ENCODE measurements at regions not wholly inside any gene's neighbourhood (a gene's known extent, or its start where the extent isn't known, plus 50 kb on each side); places are given as distances from the start of the nearest gene placed in this dataset.
"Not testable (repeated sequence)": the region's sequence is repeated elsewhere in the genome, so short reads cannot be mapped to it uniquely, and the experiment has no call there.

GRCh38 chr5:56656846-56657726, 158.3 kb upstream of the MAP3K1 start:
- DNase-seq = no peak

DNA sequence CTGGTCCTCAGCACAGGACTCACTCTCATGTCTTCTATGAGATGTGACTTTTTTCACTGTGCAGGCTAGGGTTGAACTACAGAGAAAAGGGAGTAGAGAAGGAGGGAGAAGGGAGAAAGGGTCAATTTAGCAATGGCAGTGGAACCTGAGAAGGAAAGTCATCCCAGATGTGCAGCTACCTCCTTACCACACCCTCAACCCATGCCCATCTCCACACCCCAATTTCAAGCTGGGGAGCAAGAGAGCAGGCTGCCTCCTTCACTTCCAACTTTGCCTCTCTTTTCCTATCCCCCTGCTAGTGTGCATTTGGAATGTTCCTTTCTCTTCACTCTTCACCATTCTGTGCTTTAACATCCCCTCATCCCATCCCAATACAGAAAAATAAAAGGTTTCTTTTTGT, 163.5 kb upstream of the MAP3K1 start:
- no peak for DNase-seq

- no peak for DNase-seq
These were observed 165.0 kb upstream of the MAP3K1 start for GRCh38 chr5:56650386-56650785.

DNA sequence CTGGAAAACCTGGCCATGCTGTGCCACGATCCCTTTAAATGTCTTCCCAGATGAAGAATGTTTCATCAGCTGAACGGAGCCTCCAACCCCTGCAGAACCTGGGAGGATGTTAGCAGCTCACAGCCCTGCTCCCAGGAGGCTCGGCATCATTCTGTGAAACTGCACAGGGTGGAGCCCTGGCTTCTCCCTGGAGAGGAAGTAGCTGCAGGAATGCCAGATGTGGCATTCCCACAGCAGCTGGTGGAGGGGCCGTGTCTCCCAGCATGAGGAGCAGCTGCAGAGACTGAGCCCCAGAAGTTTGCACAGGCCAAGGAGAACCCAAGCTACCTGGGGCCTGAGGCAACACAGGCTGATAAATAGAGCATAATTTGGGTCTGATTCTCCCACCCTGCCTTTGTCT, 165.8 kb upstream of the MAP3K1 start:
- no peak for DNase-seq

GRCh38 chr5:56648460-56649034, 166.8 kb upstream of the MAP3K1 start:
- DNase-seq = no peak

DNA sequence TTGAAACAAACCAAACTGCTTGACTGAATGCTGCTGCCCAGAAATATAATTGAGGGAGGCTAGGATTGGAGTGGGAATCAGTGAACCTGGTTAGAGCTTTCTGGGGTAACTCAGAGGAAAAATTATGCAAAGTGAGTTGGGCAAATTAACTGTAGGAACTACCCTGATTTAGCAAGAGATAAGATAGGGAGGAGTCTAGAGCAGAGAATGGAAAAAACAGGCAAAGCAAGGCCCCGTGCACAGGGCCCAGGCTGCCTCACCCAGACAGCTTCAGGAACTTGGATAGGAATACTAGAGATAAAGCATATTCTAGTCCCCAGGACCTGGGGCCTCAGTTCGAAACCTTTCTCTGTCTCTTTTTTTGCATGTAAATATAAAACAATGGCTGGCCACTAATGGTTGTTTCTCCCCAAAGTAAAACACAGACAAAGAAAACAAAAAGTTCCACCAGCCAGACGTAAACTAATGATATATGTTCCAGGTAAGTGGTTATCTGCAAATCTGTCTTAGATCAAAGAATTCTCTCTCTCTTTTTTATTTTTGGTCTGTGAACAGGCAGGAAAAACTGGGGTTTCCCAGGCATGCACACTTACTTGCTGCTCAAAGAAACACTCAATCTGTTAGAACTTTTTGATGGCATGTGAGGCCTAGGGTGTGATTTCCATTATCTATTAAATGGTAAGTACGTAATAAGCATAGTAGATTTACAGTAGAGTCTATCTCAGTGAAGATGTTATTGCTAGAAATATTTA, 168.1 kb upstream of the MAP3K1 start:
- no peak for DNase-seq

DNA sequence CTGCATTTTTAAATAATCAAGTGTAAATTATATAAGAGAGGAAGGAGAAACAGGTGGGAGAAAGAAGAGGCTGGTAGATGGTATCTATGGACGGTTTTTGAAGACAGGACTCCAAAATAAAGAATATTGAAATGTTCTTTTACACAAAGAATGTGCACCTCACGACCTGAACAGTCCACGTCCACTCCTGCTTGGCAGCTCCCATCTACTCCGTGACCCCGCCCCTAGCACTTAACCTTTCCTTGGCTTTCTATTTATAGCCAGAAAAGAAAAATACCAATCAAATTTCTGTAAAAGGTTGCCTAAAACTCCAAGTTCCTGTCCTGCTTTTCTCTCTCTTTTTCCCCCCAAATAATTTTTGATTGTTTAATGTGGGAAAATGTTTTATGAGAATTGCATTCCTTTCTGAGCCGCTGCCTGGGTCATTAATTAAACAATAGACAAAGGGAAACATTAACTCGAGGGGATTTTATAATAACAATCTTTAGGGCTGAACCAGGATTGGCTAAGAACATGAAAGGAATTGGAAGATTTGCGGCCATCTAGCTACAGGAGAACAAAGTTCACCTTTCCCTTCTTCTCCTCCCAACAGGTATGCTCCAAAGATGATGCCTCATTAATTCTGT, 173.6 kb upstream of the MAP3K1 start:
- DNase-seq = no peak

GRCh38 chr5:56640763-56641406, 174.5 kb upstream of the MAP3K1 start:
- no peak for DNase-seq

GRCh38 chr5:56639476-56639875, 175.9 kb upstream of the MAP3K1 start:
- DNase-seq = no peak

DNA sequence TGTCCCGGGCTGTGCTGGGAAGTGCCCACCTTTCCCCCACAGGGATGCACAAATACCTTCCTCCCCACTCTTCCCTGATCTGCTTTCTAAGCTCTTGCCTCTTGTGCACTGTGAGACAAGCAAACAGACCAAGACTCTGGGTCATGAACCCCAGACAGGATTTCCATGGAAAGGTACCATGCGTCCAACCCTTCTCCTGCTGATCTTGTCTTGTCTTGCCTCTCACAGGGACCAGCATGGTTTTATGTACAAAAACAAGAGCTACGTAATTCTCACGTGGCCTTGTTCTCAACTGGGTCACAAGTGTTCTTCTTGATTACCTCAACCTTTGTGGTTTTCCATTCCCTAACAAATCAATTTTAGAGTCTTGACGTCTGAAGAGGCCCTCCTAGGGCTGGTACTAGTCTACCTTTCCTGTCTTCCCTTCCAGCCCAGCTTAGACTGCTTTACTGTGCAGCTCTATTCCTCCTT, 176.5 kb upstream of the MAP3K1 start:
- DNase-seq = no peak

DNA sequence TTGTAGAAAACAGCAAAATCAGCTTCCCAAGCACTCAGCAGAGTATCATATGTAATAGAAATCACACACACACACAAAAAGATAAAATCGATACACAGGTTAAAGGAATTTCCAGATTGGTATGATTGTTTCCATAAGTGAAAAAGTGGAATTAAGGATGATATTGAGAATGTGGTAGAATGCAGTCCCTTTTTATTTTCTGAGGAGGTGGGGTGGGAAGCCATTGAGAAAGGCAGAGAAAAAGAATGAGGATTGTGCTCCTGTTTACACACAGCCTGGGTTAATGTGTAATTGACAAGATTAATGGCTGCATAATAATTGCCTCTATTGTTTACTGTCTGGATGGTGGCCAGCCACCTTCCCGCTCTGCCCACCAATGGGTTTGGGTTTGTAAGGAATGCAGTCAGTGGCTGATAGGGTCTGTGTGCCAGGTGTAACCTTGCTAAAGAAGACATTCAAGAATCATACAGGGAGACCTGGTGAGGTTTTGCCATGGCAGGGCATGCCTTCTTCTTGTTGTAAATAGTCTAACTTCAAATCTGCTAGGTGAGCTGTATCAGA, 177.2 kb upstream of the MAP3K1 start:
- DNase-seq = no peak

DNA sequence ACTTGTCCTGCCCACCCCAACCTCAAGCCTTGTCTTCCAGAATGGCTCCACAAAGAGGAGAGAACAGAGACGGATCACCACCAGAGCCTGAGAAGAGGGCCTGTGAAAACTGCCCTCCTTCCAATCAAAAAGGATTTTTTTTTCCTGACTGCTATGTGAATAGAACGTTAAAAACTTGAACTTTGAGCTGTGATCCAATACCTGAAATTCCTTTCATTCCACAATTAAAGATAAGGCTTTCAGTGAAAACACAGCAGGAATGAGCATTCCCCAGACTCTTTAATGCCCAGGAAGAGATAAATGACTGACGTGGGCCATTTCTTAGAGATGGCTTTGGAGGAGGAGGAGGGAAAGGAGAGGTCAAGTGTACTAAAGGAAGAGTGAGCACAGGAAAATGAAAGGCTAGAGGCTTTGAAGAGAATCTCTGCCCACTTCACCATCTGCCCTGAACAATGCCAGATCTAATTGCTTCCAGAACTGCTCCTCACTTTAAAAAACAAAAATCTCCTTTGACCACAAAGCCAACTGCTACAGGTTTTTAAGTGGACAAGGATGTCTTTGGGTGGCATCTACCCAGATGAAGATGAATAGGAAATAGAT, 177.9 kb upstream of the MAP3K1 start:
- DNase-seq = no peak

DNA sequence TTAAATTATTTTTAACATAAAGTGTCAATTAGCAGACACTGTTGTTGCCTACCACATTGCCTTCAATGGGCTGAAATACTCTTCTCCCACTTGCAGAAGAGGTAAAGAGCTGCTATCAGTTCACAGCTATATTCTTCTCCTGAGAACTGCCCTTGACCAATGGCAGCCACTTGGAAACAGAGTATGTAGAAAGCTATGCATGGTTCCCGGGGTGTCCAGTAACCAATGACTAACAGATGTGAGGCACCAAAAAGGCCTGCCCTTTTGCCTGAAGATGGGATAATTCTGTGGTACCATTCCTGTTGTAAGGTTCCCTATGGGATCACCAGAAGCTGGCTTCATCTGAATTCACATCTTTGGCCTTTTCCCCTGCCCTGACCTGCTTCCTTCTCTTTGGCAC, 181.4 kb upstream of the MAP3K1 start:
- DNase-seq = no peak

DNA sequence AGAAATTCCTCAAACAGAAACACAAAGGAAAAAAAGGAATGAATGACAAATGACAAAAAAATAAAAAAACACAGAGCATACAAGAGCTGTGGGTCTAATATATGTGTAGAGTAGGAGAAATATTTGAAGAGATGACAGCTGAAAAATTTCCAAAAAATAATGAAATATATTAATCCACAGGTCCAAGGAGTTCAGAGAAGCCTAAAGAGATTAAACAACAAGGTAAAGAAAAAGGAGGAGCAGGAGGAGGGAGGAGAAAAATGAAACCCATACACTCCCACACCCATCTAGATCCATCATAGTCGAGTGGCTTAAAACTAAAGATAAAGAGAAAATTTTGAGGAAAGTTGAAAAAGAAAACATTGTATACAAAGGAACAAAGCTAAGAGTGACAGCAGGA, 182.4 kb upstream of the MAP3K1 start:
- no peak for DNase-seq

GRCh38 chr5:56632199-56632598, 183.2 kb upstream of the MAP3K1 start:
- DNase-seq = no peak

- no peak for DNase-seq
These were observed 183.6 kb upstream of the MAP3K1 start for GRCh38 chr5:56631719-56632118.

GRCh38 chr5:56628616-56629015, 186.7 kb upstream of the MAP3K1 start:
- not testable (repeated sequence) for DNase-seq

- DNase-seq = no peak
These were observed 189.8 kb upstream of the MAP3K1 start for GRCh38 chr5:56625541-56625940.

DNA sequence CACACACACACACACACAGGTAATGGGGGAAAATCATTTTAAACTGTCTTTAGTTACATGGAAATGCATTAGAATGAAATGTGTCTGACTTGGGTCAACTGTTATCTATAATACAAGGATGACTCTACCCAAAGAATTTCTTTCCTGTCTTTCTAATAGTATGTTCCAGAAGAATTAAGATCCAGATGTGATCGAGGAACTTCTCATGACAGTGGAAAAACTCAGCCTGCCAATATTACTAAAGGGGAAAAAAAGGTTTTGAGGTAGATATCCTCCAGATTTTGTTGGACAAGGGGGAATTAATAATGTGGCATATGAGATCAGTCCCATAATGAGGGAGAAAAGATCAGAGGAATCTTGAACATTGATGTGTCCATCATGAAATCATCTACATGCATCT, 190.6 kb upstream of the MAP3K1 start:
- DNase-seq = no peak

DNA sequence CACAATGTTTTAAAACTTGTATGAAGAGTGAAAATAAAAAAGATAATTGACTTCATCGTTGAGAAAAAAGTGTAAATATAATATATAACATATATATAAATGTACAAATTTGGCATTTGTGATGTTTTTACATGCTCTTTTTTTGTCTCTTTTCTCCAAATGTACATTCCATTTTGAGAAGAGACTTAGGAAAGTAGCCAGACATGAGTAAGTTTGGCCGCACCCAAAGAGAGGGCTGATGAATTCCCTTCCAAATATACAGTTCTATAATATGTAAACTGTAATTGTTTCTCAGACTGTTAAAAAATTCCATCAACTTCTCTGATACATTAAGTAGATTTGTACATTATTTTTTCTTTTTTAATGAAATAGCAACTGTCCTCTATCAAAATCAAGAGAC, 193.2 kb upstream of the MAP3K1 start:
- no peak for DNase-seq

GRCh38 chr5:56620903-56621677, 194.3 kb upstream of the MAP3K1 start:
- DNase-seq = no peak
